ENCODE measurements at regions not wholly inside any gene's neighbourhood (a gene's known extent, or its start where the extent isn't known, plus 50 kb on each side); places are given as distances from the start of the nearest gene placed in this dataset.

DNA sequence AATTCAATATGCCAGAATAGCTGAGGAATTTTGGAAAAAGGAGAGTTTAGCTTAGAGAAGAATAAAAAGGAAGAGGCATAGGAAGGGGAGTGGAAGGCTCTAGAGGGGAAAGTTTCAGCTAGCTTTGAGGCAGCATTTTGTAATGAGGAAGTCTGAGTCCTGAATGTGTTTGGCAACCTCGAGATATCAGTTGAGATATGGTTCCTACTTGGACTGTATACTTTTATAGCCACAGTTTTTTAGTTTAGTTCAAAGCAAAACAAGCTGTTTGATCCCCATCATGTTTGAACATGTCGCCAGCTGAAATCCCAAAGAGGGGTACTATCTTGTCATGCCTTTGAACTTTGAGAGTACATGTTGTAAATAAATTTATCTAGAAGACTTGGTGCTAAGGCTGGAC is 559.0 kb upstream of the FTMT start:
- H3K36me3 ChIP-seq (ENCODE audit: insufficient read depth, low read length): no peaks in the 10 kb centered on the region
- H3K9me3 ChIP-seq (replicated peaks; ENCODE audit: low read length): no peaks in the 10 kb centered on the region
- no peak overlapping the region for H3K4me2 ChIP-seq (ENCODE audit: low read length)
- no peak overlapping the region for H3K9ac ChIP-seq (ENCODE audit: low read depth, low read length)
- no peaks in the 10 kb centered on the region for H3K27me3 ChIP-seq (ENCODE audit: control insufficient read depth, insufficient read depth, low read length)
- H3K4me1 ChIP-seq (ENCODE audit: control insufficient read depth, insufficient read depth, low read length): no peaks in the 10 kb centered on the region
- H3K4me3 ChIP-seq (ENCODE audit: low read length): no peak overlapping the region

DNA sequence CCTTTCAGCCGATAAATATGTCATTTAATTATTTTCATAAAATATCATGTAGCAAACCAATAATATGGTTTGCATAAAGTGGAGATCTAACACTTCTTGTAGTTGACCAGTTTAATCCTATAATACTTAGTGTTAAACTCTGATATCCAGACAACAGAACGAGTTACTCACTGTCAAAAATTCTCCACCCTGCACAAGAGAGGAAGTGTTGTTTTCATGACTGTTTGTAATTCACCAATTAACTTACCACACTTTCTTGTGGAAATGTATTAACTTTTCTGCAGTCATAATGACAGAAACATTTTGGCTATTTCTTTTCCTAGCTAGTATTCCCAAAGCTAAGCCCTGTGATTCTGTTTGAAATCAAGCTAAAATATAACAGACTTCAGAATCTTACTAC is 555.3 kb upstream of the FTMT start:
- H3K9me3 ChIP-seq (replicated peaks; ENCODE audit: low read length): no peaks in the 10 kb centered on the region
- no peaks in the 10 kb centered on the region for H3K4me1 ChIP-seq (ENCODE audit: control insufficient read depth, insufficient read depth, low read length)
- no peak overlapping the region for H3K4me2 ChIP-seq (ENCODE audit: low read length)
- H3K9ac ChIP-seq (ENCODE audit: low read depth, low read length): no peak overlapping the region
- no peaks in the 10 kb centered on the region for H3K36me3 ChIP-seq (ENCODE audit: insufficient read depth, low read length)
- H3K27me3 ChIP-seq (ENCODE audit: control insufficient read depth, insufficient read depth, low read length): no peaks in the 10 kb centered on the region
- no peak overlapping the region for H3K4me3 ChIP-seq (ENCODE audit: low read length)

DNA sequence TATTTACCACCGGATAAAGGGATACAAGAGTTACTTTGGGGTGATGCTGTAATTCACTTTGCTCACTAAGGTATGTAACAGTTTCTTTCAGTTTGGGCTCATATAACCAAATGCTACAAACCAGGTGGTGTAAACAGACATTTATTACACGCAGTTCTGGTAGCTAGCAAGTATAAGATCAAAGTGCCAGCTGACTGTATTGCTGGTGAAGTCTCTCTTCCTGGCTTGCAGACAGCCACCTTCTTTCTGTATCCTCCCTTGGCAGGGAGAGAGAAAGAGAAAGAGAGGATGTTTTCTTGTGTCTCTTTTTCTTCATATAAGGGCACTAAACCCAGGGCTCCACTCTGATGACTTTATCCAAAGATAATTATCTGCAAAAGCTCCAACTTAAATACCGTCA is 552.5 kb upstream of the FTMT start:
- H3K9ac ChIP-seq (ENCODE audit: low read depth, low read length): no peak overlapping the region
- no peaks in the 10 kb centered on the region for H3K27me3 ChIP-seq (ENCODE audit: control insufficient read depth, insufficient read depth, low read length)

DNA sequence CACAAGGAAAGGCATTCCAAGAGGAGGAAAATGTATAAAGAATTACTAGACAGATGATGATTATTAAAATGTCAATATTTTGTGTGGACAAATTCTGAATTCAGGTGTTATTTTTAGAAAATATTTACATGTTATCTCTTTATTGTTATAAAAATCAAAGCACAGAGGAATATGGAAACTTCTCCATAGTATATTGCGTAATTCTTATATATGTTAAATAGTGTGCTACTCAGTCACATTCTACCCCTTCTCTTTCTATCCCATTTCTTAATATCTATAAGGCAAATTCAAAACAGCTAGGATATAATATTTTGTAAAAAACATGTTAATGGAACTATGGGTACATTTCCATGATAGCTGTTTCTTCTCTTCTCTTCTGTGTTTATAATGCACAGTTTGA is 546.8 kb upstream of the FTMT start:
- no peaks in the 10 kb centered on the region for H3K27me3 ChIP-seq (ENCODE audit: control insufficient read depth, insufficient read depth, low read length)
- no peak overlapping the region for H3K4me2 ChIP-seq (ENCODE audit: low read length)
- H3K4me1 ChIP-seq (ENCODE audit: control insufficient read depth, insufficient read depth, low read length): no peaks in the 10 kb centered on the region
- no peaks in the 10 kb centered on the region for H3K9me3 ChIP-seq (replicated peaks; ENCODE audit: low read length)
- H3K36me3 ChIP-seq (ENCODE audit: insufficient read depth, low read length): no peaks in the 10 kb centered on the region
- no peak overlapping the region for H3K4me3 ChIP-seq (ENCODE audit: low read length)
- no peak overlapping the region for H3K9ac ChIP-seq (ENCODE audit: low read depth, low read length)

More for the DNA sequence above, 552.5 kb upstream of the FTMT start:
- no peak overlapping the region for H3K4me3 ChIP-seq (ENCODE audit: low read length)
- H3K4me2 ChIP-seq (ENCODE audit: low read length): no peak overlapping the region
- H3K36me3 ChIP-seq (ENCODE audit: insufficient read depth, low read length): no peaks in the 10 kb centered on the region
- no peaks in the 10 kb centered on the region for H3K9me3 ChIP-seq (replicated peaks; ENCODE audit: low read length)
- H3K4me1 ChIP-seq (ENCODE audit: control insufficient read depth, insufficient read depth, low read length): no peaks in the 10 kb centered on the region

DNA sequence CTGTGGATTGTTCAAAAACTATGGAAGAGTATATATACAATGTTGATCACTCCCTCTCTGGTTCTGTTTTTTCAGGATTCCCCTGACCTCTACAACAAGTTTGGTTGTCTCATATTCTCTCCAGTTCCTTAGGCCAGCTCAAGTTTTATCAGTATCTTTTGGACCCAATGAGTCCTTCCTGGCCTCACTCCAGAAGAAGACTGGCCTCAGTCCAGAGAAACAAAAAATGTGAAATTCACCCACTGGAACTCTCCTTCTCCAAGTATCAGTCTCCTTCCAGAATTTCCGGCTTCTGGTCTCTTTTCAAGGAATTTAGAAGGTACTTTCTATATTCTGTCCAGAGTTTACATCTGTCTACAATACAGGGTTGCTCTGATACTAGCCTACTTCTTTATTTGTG is 537.8 kb upstream of the FTMT start:
- Histone ChIP-seq H3K9me3 (replicated peaks; ENCODE audit: low read length) (no peaks in the 10 kb centered on the region), H3K4me2 (ENCODE audit: low read length) (no peak overlapping the region), H3K4me3 (ENCODE audit: low read length) (no peak overlapping the region), H3K4me1 (ENCODE audit: control insufficient read depth, insufficient read depth, low read length) (peaks cover 3% of the 10 kb centered on the region), H3K27me3 (ENCODE audit: control insufficient read depth, insufficient read depth, low read length) (no peaks in the 10 kb centered on the region), H3K36me3 (ENCODE audit: insufficient read depth, low read length) (no peaks in the 10 kb centered on the region), H3K9ac (ENCODE audit: low read depth, low read length) (no peak overlapping the region)

DNA sequence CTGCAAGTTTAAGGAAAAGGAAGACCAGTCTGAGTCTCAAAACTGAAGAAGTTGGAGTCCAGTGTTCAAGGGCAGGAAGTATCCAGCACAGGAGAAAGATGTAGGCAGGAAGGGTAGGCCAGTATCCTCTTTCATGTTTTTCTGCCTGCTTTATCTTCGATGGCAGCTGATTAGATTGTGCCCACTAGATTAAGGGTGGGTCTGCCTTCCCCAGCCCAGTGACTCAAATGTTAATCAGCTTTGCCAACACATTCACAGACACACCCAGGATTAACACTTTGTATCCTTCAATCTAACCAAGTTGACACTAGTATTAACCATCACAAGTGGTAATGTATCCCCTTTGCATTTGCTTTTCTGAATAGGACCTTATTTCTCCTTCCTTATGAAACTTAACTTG is 535.9 kb upstream of the FTMT start:
- no peaks in the 10 kb centered on the region for H3K27me3 ChIP-seq (ENCODE audit: control insufficient read depth, insufficient read depth, low read length)
- peaks cover 3% of the 10 kb centered on the region for H3K4me1 ChIP-seq (ENCODE audit: control insufficient read depth, insufficient read depth, low read length)
- no peaks in the 10 kb centered on the region for H3K9me3 ChIP-seq (replicated peaks; ENCODE audit: low read length)
- H3K4me2 ChIP-seq (ENCODE audit: low read length): no peak overlapping the region
- no peak overlapping the region for H3K9ac ChIP-seq (ENCODE audit: low read depth, low read length)
- H3K4me3 ChIP-seq (ENCODE audit: low read length): no peak overlapping the region
- no peaks in the 10 kb centered on the region for H3K36me3 ChIP-seq (ENCODE audit: insufficient read depth, low read length)

DNA sequence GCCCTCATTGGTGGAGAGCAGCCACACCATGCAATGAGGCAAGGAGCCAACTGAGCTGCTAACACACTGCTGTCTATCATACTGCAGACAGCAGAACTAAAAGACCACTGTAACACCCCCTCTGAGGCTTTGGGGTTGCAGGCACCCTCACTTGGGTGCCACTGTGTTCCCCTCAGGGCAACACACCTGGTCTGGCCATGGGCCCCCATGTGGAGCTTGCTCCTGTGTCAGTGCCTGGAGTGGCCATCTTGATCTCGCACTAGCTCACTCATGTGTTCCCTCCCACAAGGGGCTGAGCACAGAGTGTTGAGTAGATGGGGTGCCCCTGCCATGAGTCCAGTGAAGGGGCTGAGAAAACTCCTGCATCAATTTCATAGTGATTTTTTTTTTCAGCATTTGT is 532.4 kb upstream of the FTMT start:
- Histone ChIP-seq H3K4me2 (ENCODE audit: low read length) (no peak overlapping the region), H3K4me1 (ENCODE audit: control insufficient read depth, insufficient read depth, low read length) (peaks cover 3% of the 10 kb centered on the region), H3K36me3 (ENCODE audit: insufficient read depth, low read length) (no peaks in the 10 kb centered on the region), H3K4me3 (ENCODE audit: low read length) (no peak overlapping the region), H3K27me3 (ENCODE audit: control insufficient read depth, insufficient read depth, low read length) (no peaks in the 10 kb centered on the region), H3K9ac (ENCODE audit: low read depth, low read length) (no peak overlapping the region), H3K9me3 (replicated peaks; ENCODE audit: low read length) (no peaks in the 10 kb centered on the region)

DNA sequence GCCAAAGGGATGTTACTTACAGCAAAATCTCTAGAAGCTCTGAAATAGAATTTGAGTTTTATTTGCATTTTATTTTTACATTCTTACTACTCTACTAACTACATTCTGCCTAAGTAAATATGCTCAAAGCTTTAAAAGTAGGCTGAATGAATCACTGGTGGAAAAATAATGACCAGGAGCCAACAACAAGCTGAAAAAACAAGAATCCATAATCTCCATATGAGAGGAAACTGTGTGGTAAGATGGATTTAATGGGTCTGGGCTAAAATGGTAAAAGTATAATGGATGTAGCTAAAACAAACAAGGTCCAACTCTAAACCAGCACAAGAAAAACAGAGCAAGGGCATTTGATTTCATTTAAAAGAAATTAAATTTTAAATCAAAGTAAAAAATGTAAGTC is 525.8 kb upstream of the FTMT start:
- Histone ChIP-seq H3K4me1 (ENCODE audit: control insufficient read depth, insufficient read depth, low read length) (peaks cover 13% of the 10 kb centered on the region), H3K4me3 (ENCODE audit: low read length) (no peak overlapping the region), H3K9ac (ENCODE audit: low read depth, low read length) (no peak overlapping the region), H3K27me3 (ENCODE audit: control insufficient read depth, insufficient read depth, low read length) (no peaks in the 10 kb centered on the region), H3K4me2 (ENCODE audit: low read length) (peak overlapping the region; percentile 23), H3K36me3 (ENCODE audit: insufficient read depth, low read length) (no peaks in the 10 kb centered on the region), H3K9me3 (replicated peaks; ENCODE audit: low read length) (no peaks in the 10 kb centered on the region)

DNA sequence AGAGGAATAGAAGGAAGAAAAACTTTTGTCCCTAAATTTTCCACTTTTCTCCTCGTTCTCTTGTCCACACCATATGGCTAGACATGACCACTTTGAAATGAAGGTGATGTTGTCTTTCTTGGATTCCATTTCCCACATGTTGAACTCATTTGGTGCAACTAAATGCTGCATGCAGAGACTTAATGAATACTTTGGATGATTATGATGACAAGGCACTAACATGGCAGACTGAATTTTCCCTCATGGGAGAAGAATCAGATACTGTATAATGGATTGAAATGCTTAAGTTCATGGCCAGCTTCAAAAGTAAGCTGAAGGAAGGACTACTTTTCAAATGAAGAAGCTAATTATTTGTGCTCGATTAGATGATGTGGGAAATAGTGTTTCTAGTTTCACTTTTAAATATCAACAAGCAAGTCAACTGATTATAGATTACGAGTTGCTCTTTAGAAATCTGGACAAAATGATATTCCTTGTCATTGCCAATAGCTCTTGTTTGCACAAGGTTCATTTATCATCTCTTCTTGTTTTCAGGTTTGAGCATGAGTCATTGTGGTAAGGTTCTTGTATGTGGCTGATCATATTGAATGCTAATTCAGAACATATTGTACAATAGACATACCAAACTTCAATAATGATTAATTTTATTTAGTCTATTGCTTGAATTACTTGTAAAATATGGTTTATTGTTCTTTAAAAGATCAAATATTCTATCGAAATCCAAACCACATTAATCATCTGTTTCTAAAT is 501.3 kb upstream of the FTMT start:
- Histone ChIP-seq H3K27me3 (ENCODE audit: control insufficient read depth, insufficient read depth, low read length) (no peaks in the 10 kb centered on the region), H3K9me3 (replicated peaks; ENCODE audit: low read length) (no peaks in the 10 kb centered on the region), H3K4me3 (ENCODE audit: low read length) (no peak overlapping the region), H3K4me2 (ENCODE audit: low read length) (no peak overlapping the region), H3K4me1 (ENCODE audit: control insufficient read depth, insufficient read depth, low read length) (no peaks in the 10 kb centered on the region), H3K9ac (ENCODE audit: low read depth, low read length) (no peak overlapping the region), H3K36me3 (ENCODE audit: insufficient read depth, low read length) (no peaks in the 10 kb centered on the region)

DNA sequence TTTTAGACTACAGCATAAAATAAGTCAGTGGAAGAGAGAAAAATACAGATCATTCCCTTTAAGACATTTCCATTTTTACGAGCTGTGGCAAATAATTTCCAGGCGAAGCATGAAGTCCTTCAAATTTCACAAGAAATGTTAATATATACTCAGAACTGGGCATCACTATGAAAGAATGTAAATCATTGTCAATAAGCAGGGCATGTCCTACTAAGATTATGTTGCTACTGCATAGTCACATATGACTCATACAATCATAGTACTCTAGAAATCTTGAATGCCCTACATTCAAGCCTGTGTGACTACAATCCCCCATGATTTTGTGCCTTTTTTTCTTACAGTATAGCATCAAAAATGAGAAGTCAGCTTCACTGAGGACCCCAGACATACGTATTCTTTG is 485.2 kb upstream of the FTMT start:
- Histone ChIP-seq H3K36me3 (ENCODE audit: insufficient read depth, low read length) (no peaks in the 10 kb centered on the region), H3K4me1 (ENCODE audit: control insufficient read depth, insufficient read depth, low read length) (peaks cover 10% of the 10 kb centered on the region), H3K4me2 (ENCODE audit: low read length) (no peak overlapping the region), H3K9ac (ENCODE audit: low read depth, low read length) (no peak overlapping the region), H3K9me3 (replicated peaks; ENCODE audit: low read length) (no peaks in the 10 kb centered on the region), H3K4me3 (ENCODE audit: low read length) (no peak overlapping the region), H3K27me3 (ENCODE audit: control insufficient read depth, insufficient read depth, low read length) (no peaks in the 10 kb centered on the region)

DNA sequence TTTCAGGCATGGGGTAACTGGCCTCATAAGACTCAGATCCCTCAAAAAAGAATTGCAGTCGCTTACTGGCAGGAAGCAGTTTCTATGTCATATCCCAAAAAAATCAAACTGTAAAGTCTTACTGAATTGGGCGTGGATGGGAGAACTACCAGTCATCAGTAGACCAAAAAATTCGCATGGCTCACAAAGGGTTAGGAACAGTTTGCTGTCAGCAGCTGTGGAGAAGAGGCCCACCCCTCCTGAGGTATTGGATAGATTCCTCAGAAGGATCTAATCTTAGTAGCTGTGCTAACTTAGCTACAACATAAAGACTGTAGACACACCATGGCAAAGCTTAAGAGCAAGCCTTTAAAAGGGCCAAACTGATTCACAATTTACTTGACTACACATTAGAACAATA is 478.3 kb upstream of the FTMT start:
- H3K4me1 ChIP-seq (ENCODE audit: control insufficient read depth, insufficient read depth, low read length): peaks cover 8% of the 10 kb centered on the region
- no peak overlapping the region for H3K9ac ChIP-seq (ENCODE audit: low read depth, low read length)
- no peaks in the 10 kb centered on the region for H3K27me3 ChIP-seq (ENCODE audit: control insufficient read depth, insufficient read depth, low read length)
- H3K36me3 ChIP-seq (ENCODE audit: insufficient read depth, low read length): no peaks in the 10 kb centered on the region
- H3K4me2 ChIP-seq (ENCODE audit: low read length): no peak overlapping the region
- no peak overlapping the region for H3K4me3 ChIP-seq (ENCODE audit: low read length)
- H3K9me3 ChIP-seq (replicated peaks; ENCODE audit: low read length): no peaks in the 10 kb centered on the region

DNA sequence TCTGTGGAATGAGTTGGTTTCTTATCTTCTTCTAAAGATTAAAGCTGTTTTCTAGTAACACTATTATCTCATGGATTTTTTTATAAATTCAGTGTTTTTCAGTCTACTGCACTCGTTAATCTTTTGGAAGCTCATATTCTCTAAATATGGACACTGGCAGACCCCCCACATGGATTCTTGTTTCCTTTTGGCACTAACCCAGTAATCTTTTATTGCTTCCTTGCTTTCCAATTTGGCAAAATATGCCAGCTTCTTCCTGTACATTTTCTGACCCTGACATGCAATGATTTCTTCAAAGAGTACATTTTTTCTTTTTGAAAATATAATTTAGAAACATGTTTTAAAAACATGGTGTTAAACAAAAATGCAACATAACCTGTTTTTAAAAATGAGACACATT is 474.2 kb upstream of the FTMT start:
- peaks cover 8% of the 10 kb centered on the region for H3K4me1 ChIP-seq (ENCODE audit: control insufficient read depth, insufficient read depth, low read length)

More for the DNA sequence above, 474.2 kb upstream of the FTMT start:
- no peaks in the 10 kb centered on the region for H3K27me3 ChIP-seq (ENCODE audit: control insufficient read depth, insufficient read depth, low read length)
- peak overlapping the region; percentile 19 for H3K4me2 ChIP-seq (ENCODE audit: low read length)
- H3K9me3 ChIP-seq (replicated peaks; ENCODE audit: low read length): no peaks in the 10 kb centered on the region
- H3K9ac ChIP-seq (ENCODE audit: low read depth, low read length): no peak overlapping the region
- no peaks in the 10 kb centered on the region for H3K36me3 ChIP-seq (ENCODE audit: insufficient read depth, low read length)
- H3K4me3 ChIP-seq (ENCODE audit: low read length): no peak overlapping the region
